Neural cell (in vitro differentiated cells): ENCODE measurements at regions not wholly inside any gene's neighbourhood (a gene's known extent, or its start where the extent isn't known, plus 50 kb on each side); places are given as distances from the start of the nearest gene placed in this dataset.

Experiments used
- H2AFZ ChIP-seq: fragments of 200-600, 300-800 bp; sonication (generic), shearing (Covaris generic); 2 replicates; pipeline ENCODE4 v1.6.0; 2014; ENCODE audit warnings: low read depth, mild to moderate bottlenecking, antibody characterized with exemption, low read length, moderate library complexity
- H3F3A ChIP-seq: fragments of 200-600 bp; shearing (Covaris generic); 2 replicates; pipeline ENCODE4 v1.6.1; 2016; ENCODE audit warnings: mild to moderate bottlenecking, moderate library complexity, mixed read lengths, antibody characterized with exemption, low read length; ENCODE audit not compliant: insufficient read depth, poor library complexity, severe bottlenecking
- H3K27ac ChIP-seq: fragments of 200-600, 300-800 bp; sonication (generic), shearing (Covaris generic); 2 replicates; pipeline ENCODE4 v1.5.1; 2014; ENCODE audit warnings: mild to moderate bottlenecking, low read length, moderate library complexity
- H3K27me3 ChIP-seq: fragments of 300-800, 200-600 bp; sonication (generic), shearing (Covaris generic); 2 replicates; pipeline ENCODE4 v1.6.0; 2014; ENCODE audit warnings: mild to moderate bottlenecking, low read depth, low read length, moderate library complexity; ENCODE audit not compliant: insufficient read depth
- H3K36me3 ChIP-seq: fragments of 300-800, 200-600 bp; sonication (generic), shearing (Covaris generic); 2 replicates; pipeline ENCODE4 v1.5.1; 2014; ENCODE audit warnings: mild to moderate bottlenecking, antibody characterized with exemption, low read length, moderate library complexity; ENCODE audit not compliant: insufficient read depth
- H3K4me2 ChIP-seq: fragments of 300-800, 200-600 bp; sonication (generic), shearing (Covaris generic); 2 replicates; pipeline ENCODE4 v1.6.0; 2014; ENCODE audit warnings: mild to moderate bottlenecking, low read length
- H3K4me3 ChIP-seq: fragments of 300-800, 200-600 bp; sonication (generic), shearing (Covaris generic); 2 replicates; pipeline ENCODE4 v1.5.1; 2014; ENCODE audit warnings: mild to moderate bottlenecking, low read length, moderate library complexity
- H3K79me2 ChIP-seq: fragments of 200-600 bp; shearing (Covaris generic); replicated peaks from 2 replicates; pipeline ENCODE4 v1.6.0; 2014; ENCODE audit warnings: mild to moderate bottlenecking, low read length, moderate library complexity; ENCODE audit not compliant: insufficient read depth
- H3K9ac ChIP-seq: fragments of 300-800, 200-600 bp; sonication (generic), shearing (Covaris generic); 2 replicates; pipeline ENCODE4 v1.6.1; 2016; ENCODE audit warnings: mild to moderate bottlenecking, low read length, mixed read lengths
- H3K9me2 ChIP-seq: fragments of 200-600 bp; shearing (Covaris generic); 2 replicates; pipeline ENCODE4 v1.6.1; 2016; ENCODE audit warnings: mild to moderate bottlenecking, low read length, mixed read lengths; ENCODE audit not compliant: insufficient read depth
- H3K9me3 ChIP-seq: fragments of 200-600, 300-800 bp; sonication (generic), shearing (Covaris generic); 2 replicates; pipeline ENCODE4 v1.6.1; 2016; ENCODE audit warnings: mild to moderate bottlenecking, mixed run types, low read length, moderate library complexity, mixed read lengths
- H4K20me1 ChIP-seq: fragments of 200-600 bp; shearing (Covaris generic); 2 replicates; pipeline ENCODE4 v1.6.1; 2016; ENCODE audit warnings: mild to moderate bottlenecking, mixed run types; ENCODE audit not compliant: insufficient read depth
- CTCF ChIP-seq: fragments of 450-650 bp; IDR thresholded peaks from 2 replicates; pipeline ENCODE4 v1.5.1; 2014; ENCODE audit warnings: antibody characterized with exemption, mild to moderate bottlenecking, moderate library complexity; ENCODE audit not compliant: poor library complexity, severe bottlenecking
- EP300 ChIP-seq: fragments of 450-650 bp; conservative IDR thresholded peaks from 2 replicates; pipeline ENCODE4 v1.6.1; 2014; ENCODE audit warnings: antibody characterized with exemption, mild to moderate bottlenecking, moderate library complexity; ENCODE audit not compliant: poor library complexity, severe bottlenecking
- EZH2 ChIP-seq: fragments of 200-600, 300-800 bp; shearing (Covaris generic), sonication (generic); IDR thresholded peaks from 2 replicates; pipeline ENCODE4 v1.6.1; 2014; ENCODE audit warnings: antibody characterized with exemption, low read length, borderline replicate concordance, mild to moderate bottlenecking; ENCODE audit not compliant: insufficient read depth, poor library complexity, severe bottlenecking
- MXI1 ChIP-seq: fragments of 450-650 bp; conservative IDR thresholded peaks from 2 replicates; pipeline ENCODE4 v1.6.1; 2014; ENCODE audit warnings: antibody characterized with exemption, mild to moderate bottlenecking; ENCODE audit not compliant: poor library complexity, severe bottlenecking
- POLR2AphosphoS5 ChIP-seq: IDR thresholded peaks from 2 replicates; pipeline ENCODE4 v1.6.1; 2012
- RAD21 ChIP-seq: fragments of 450-650 bp; conservative IDR thresholded peaks from 2 replicates; pipeline ENCODE4 v1.6.1; 2014; ENCODE audit warnings: antibody characterized with exemption, mild to moderate bottlenecking, moderate library complexity
- SMC3 ChIP-seq: fragments of 450-650 bp; conservative IDR thresholded peaks from 2 replicates; pipeline ENCODE4 v1.6.1; 2014; ENCODE audit warnings: antibody characterized with exemption, mild to moderate bottlenecking, moderate library complexity; ENCODE audit not compliant: poor library complexity
- TAF1 ChIP-seq: IDR thresholded peaks from 2 replicates; pipeline ENCODE4 v1.6.1; 2012; ENCODE audit warnings: low read depth
- TF ChIP-seq, protein P1 (sequence below): IDR thresholded peaks from 2 replicates; pipeline ENCODE4 v1.6.1; 2012; ENCODE audit warnings: borderline replicate concordance

- Histone ChIP-seq H3K36me3 (no peaks in the 10 kb centered on the region), H3K27me3 (no peaks in the 10 kb centered on the region), H3K9me2 (no peaks in the 10 kb centered on the region), H3K4me3 (no peak overlapping the region), H3F3A (no peaks in the 10 kb centered on the region), H3K4me2 (no peak overlapping the region), H3K79me2 (no peaks in the 10 kb centered on the region), H2AFZ (no peak overlapping the region), H3K27ac (no peak overlapping the region), H3K9me3 (no peaks in the 10 kb centered on the region), H4K20me1 (no peaks in the 10 kb centered on the region), H3K9ac (no peak overlapping the region)
- TF ChIP-seq EP300 (no peak), POLR2AphosphoS5 (no peak), EZH2 (no peak), TAF1 (no peak), RAD21 (no peak), MXI1 (no peak), CTCF (no peak), SMC3 (no peak)
- TF ChIP-seq, protein P1, sequence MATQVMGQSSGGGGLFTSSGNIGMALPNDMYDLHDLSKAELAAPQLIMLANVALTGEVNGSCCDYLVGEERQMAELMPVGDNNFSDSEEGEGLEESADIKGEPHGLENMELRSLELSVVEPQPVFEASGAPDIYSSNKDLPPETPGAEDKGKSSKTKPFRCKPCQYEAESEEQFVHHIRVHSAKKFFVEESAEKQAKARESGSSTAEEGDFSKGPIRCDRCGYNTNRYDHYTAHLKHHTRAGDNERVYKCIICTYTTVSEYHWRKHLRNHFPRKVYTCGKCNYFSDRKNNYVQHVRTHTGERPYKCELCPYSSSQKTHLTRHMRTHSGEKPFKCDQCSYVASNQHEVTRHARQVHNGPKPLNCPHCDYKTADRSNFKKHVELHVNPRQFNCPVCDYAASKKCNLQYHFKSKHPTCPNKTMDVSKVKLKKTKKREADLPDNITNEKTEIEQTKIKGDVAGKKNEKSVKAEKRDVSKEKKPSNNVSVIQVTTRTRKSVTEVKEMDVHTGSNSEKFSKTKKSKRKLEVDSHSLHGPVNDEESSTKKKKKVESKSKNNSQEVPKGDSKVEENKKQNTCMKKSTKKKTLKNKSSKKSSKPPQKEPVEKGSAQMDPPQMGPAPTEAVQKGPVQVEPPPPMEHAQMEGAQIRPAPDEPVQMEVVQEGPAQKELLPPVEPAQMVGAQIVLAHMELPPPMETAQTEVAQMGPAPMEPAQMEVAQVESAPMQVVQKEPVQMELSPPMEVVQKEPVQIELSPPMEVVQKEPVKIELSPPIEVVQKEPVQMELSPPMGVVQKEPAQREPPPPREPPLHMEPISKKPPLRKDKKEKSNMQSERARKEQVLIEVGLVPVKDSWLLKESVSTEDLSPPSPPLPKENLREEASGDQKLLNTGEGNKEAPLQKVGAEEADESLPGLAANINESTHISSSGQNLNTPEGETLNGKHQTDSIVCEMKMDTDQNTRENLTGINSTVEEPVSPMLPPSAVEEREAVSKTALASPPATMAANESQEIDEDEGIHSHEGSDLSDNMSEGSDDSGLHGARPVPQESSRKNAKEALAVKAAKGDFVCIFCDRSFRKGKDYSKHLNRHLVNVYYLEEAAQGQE: no peak
Measured at GRCh38 chr3:106809623-106810299, 567.5 kb upstream of the CCDC54 start.

DNA sequence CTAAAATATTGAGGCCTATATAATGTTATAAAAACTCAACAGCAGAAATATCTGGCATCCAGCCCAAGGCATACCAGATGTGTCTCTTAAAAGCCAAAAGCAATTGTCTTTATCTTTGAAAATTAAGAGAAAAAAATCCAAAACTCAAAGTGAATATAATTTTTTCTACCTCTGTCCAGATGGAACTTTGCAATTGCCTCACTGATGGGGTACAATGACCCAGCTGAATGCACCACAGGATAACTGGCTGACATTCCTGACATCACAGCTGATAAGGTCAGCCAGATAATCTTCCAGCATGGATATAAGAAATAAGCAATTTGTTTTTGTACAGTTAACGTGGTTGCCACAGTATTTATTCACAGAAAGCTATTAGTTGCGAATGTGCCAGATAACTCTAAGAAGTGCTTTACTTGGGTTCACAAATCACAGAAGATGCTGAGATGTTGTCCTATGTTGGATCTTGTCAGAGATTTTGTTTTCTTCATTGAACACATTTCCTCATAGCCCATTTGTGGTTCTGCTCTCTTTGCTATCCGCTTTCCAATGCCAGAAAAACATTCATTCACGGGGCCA, 566.9 kb upstream of the CCDC54 start:
- no peak overlapping the region for H3K27ac ChIP-seq
- H3K9me3 ChIP-seq: no peaks in the 10 kb centered on the region
- H3F3A ChIP-seq: no peaks in the 10 kb centered on the region
- H3K4me3 ChIP-seq: no peak overlapping the region
- no peaks in the 10 kb centered on the region for H3K9me2 ChIP-seq
- H3K27me3 ChIP-seq: no peaks in the 10 kb centered on the region
- H3K36me3 ChIP-seq: no peaks in the 10 kb centered on the region
- no peak overlapping the region for H3K4me2 ChIP-seq
- no peaks in the 10 kb centered on the region for H4K20me1 ChIP-seq
- no peak overlapping the region for H2AFZ ChIP-seq
- TF ChIP-seq MXI1: no peak
- no peak for TF ChIP-seq POLR2AphosphoS5
- TF ChIP-seq, protein P1: no peak
- TF ChIP-seq SMC3: no peak
- no peak for TF ChIP-seq RAD21
- TF ChIP-seq TAF1: no peak
- no peaks in the 10 kb centered on the region for H3K79me2 ChIP-seq
- H3K9ac ChIP-seq: no peak overlapping the region
